ENCODE measurements at regions not wholly inside any gene's neighbourhood (a gene's known extent, or its start where the extent isn't known, plus 50 kb on each side); places are given as distances from the start of the nearest gene placed in this dataset.

GRCh38 chr18:44518666-44519065, 162.0 kb upstream of the SETBP1 start:
- TF ChIP-seq POLR2A (IDR thresholded peaks at IDR 0.05) (no peak), CTCF (IDR thresholded peaks at IDR 0.05) (no peak)
